Muscle of back (tissue), 3 donors: ENCODE measurements at regions not wholly inside any gene's neighbourhood (a gene's known extent, or its start where the extent isn't known, plus 50 kb on each side); places are given as distances from the start of the nearest gene placed in this dataset.
"Not testable (repeated sequence)": the region's sequence is repeated elsewhere in the genome, so short reads cannot be mapped to it uniquely, and the experiment has no call there.

ENCODE experiments used
- DNase-seq, 3 donors: peaks; one replicate each; pipeline versions ENCODE4 v3.0.0 to v3.0.0-alpha.2; 2013

- DNase-seq: no peak
Observed at GRCh38 chr1:173300061-173301044, 93.2 kb upstream of the TNFSF4 start.

GRCh38 chr1:173301507-173301906 is 94.4 kb upstream of the TNFSF4 start:
- DNase-seq: no peak

GRCh38 chr1:173302366-173302765 is 95.2 kb upstream of the TNFSF4 start:
- no peak for DNase-seq

- no peak for DNase-seq
Observed at GRCh38 chr1:173302890-173303829, 96.0 kb upstream of the TNFSF4 start.

- DNase-seq: no peak
Observed at GRCh38 chr1:173303984-173304383, 96.9 kb upstream of the TNFSF4 start.

- DNase-seq: no peak
Observed at GRCh38 chr1:173304529-173305227, 97.5 kb upstream of the TNFSF4 start.

GRCh38 chr1:173307845-173308244 is 100.7 kb upstream of the TNFSF4 start:
- no peak for DNase-seq

- DNase-seq: no peak
Observed at GRCh38 chr1:173314656-173315055, 107.5 kb upstream of the TNFSF4 start.

GRCh38 chr1:173315296-173315695 is 108.2 kb upstream of the TNFSF4 start:
- no peak for DNase-seq

- no peak for DNase-seq
Observed at GRCh38 chr1:173318788-173319187, 111.7 kb upstream of the TNFSF4 start.

- not testable (repeated sequence) for DNase-seq
Observed at GRCh38 chr1:173324352-173324751, 117.2 kb upstream of the TNFSF4 start.

GRCh38 chr1:173327987-173328386 is 120.9 kb upstream of the TNFSF4 start:
- DNase-seq: not testable (repeated sequence)

GRCh38 chr1:173328961-173329360 is 121.8 kb upstream of the TNFSF4 start:
- no peak for DNase-seq

- peak in 2 of 3 donors; percentile 15 to 27 for DNase-seq
Observed at GRCh38 chr1:173329726-173330125, 122.6 kb upstream of the TNFSF4 start.

GRCh38 chr1:173330149-173330951 is 123.2 kb upstream of the TNFSF4 start:
- peak; percentile 22 to 48 (median 36) for DNase-seq

- DNase-seq: not testable (repeated sequence)
Observed at GRCh38 chr1:173330952-173331548, 123.9 kb upstream of the TNFSF4 start.

- peak in 1 of 3 donors; percentile 27 for DNase-seq
Observed at GRCh38 chr1:173332026-173332425, 124.9 kb upstream of the TNFSF4 start.

- DNase-seq: no peak
Observed at GRCh38 chr1:173333581-173333980, 126.5 kb upstream of the TNFSF4 start.

GRCh38 chr1:173337126-173337525 is 130.0 kb upstream of the TNFSF4 start:
- DNase-seq: no peak

GRCh38 chr1:173341307-173341706 is 134.2 kb upstream of the TNFSF4 start:
- peak; percentile 26 to 38 (median 26) for DNase-seq
